SU-DHL-6 (cell line): ENCODE measurements at regions not wholly inside any gene's neighbourhood (a gene's known extent, or its start where the extent isn't known, plus 50 kb on each side); places are given as distances from the start of the nearest gene placed in this dataset.

Experiments
- H2AFZ ChIP-seq: fragments of 200-600 bp; sonication (generic); 2 replicates; pipeline ENCODE4 v1.6.1; 2014; ENCODE audit warnings: low read depth, mild to moderate bottlenecking, moderate library complexity, mixed read lengths, antibody characterized with exemption, low read length; ENCODE audit not compliant: severe bottlenecking
- H3F3A ChIP-seq: fragments of 200-600 bp; shearing (Covaris generic); 2 replicates; pipeline ENCODE4 v1.6.0; 2016; ENCODE audit warnings: antibody characterized with exemption, mild to moderate bottlenecking; ENCODE audit not compliant: insufficient read depth
- H3K27ac ChIP-seq: fragments of 200-600 bp; sonication (generic); 2 replicates; pipeline ENCODE4 v1.5.1; 2016; ENCODE audit warnings: low read depth, mild to moderate bottlenecking, low read length, moderate library complexity, mixed read lengths
- H3K27me3 ChIP-seq: fragments of 200-600 bp; sonication (generic), shearing (Covaris generic); 2 replicates; pipeline ENCODE4 v1.6.0; 2014; ENCODE audit warnings: mild to moderate bottlenecking, low read length
- H3K36me3 ChIP-seq: fragments of 200-600 bp; sonication (generic); 2 replicates; pipeline ENCODE4 v1.6.1; 2014; ENCODE audit warnings: mild to moderate bottlenecking, low read length, mixed read lengths
- H3K4me2 ChIP-seq: fragments of 300-600, 200-600 bp; shearing (Covaris generic), sonication (generic); 2 replicates; pipeline ENCODE4 v1.6.0; 2014; ENCODE audit warnings: low read length, low read depth, mild to moderate bottlenecking; ENCODE audit not compliant: poor library complexity, severe bottlenecking
- H3K4me3 ChIP-seq: fragments of 200-600 bp; sonication (generic); 2 replicates; pipeline ENCODE4 v1.5.1; 2014; ENCODE audit warnings: antibody characterized with exemption, low read length, mild to moderate bottlenecking, mixed read lengths; ENCODE audit not compliant: insufficient read depth, poor library complexity, severe bottlenecking
- H3K79me2 ChIP-seq: fragments of 200-600 bp; sonication (generic); 2 replicates; pipeline ENCODE4 v1.6.1; 2014; ENCODE audit warnings: mild to moderate bottlenecking, low read length, moderate library complexity; ENCODE audit not compliant: insufficient read depth
- H3K9ac ChIP-seq: fragments of 200-600 bp; sonication (generic); 2 replicates; pipeline ENCODE4 v1.7.0; 2014; ENCODE audit warnings: mild to moderate bottlenecking, low read length
- H3K9me2 ChIP-seq: fragments of 200-600 bp; sonication (generic); replicated peaks from 2 replicates; pipeline ENCODE4 v1.6.1; 2014; ENCODE audit warnings: low read length; ENCODE audit not compliant: insufficient read depth
- H3K9me3 ChIP-seq: fragments of 200-600 bp; sonication (generic); 2 replicates; pipeline ENCODE4 v1.6.1; 2014; ENCODE audit warnings: low read length, mixed read lengths; ENCODE audit not compliant: insufficient read depth
- H4K20me1 ChIP-seq: fragments of 200-600 bp; sonication (generic); 2 replicates; pipeline ENCODE4 v1.6.1; 2014; ENCODE audit warnings: low read depth, mild to moderate bottlenecking, antibody characterized with exemption, low read length, moderate library complexity, mixed read lengths
- CTCF ChIP-seq: fragments of 200-600 bp; sonication (generic); IDR thresholded peaks from one replicate; pipeline ENCODE4 v1.5.1; 2017; ENCODE audit warnings: antibody characterized with exemption, mild to moderate bottlenecking, low read length, moderate library complexity; ENCODE audit not compliant: insufficient read depth, poor library complexity, severe bottlenecking
- EZH2phosphoT487 ChIP-seq: fragments of 200-600 bp; sonication (generic), shearing (Covaris generic); conservative IDR thresholded peaks from 2 replicates; pipeline ENCODE4 v1.6.1; 2018; ENCODE audit warnings: mild to moderate bottlenecking, antibody characterized with exemption, low read length, moderate library complexity, mixed read lengths

- Histone ChIP-seq H3K79me2 (no peaks in the 10 kb centered on the region), H3K4me3 (no peak overlapping the region), H3K4me2 (no peak overlapping the region), H3K36me3 (no peaks in the 10 kb centered on the region), H2AFZ (no peak overlapping the region), H3K9me3 (no peaks in the 10 kb centered on the region), H3F3A (no peaks in the 10 kb centered on the region), H3K9me2 (no peaks in the 10 kb centered on the region), H4K20me1 (no peaks in the 10 kb centered on the region), H3K27ac (no peak overlapping the region), H3K27me3 (no peaks in the 10 kb centered on the region), H3K9ac (no peak overlapping the region)
- TF ChIP-seq CTCF (no peak), EZH2phosphoT487 (no peak)
Observed at GRCh38 chr22:19663286-19663815, 51.0 kb upstream of the SEPTIN5 start.

- Histone ChIP-seq H3K9me3 (no peaks in the 10 kb centered on the region), H3K36me3 (no peaks in the 10 kb centered on the region), H2AFZ (no peak overlapping the region), H3F3A (no peaks in the 10 kb centered on the region), H3K4me2 (no peak overlapping the region), H3K79me2 (no peaks in the 10 kb centered on the region), H4K20me1 (no peaks in the 10 kb centered on the region), H3K27ac (no peak overlapping the region), H3K9me2 (no peaks in the 10 kb centered on the region), H3K9ac (no peak overlapping the region), H3K4me3 (no peak overlapping the region), H3K27me3 (no peaks in the 10 kb centered on the region)
- no peak for TF ChIP-seq EZH2phosphoT487
- TF ChIP-seq CTCF: no peak
Observed at GRCh38 chr22:19663821-19664355, 50.4 kb upstream of the SEPTIN5 start.

- no peaks in the 10 kb centered on the region for H3F3A ChIP-seq
- H4K20me1 ChIP-seq: no peaks in the 10 kb centered on the region
- H2AFZ ChIP-seq: no peak overlapping the region
- no peaks in the 10 kb centered on the region for H3K9me2 ChIP-seq
- H3K4me3 ChIP-seq: no peak overlapping the region
- no peak overlapping the region for H3K4me2 ChIP-seq
- TF ChIP-seq EZH2phosphoT487: no peak
- no peak for TF ChIP-seq CTCF
- H3K9ac ChIP-seq: no peak overlapping the region
- H3K27ac ChIP-seq: no peak overlapping the region
- H3K27me3 ChIP-seq: no peaks in the 10 kb centered on the region
- H3K79me2 ChIP-seq: no peaks in the 10 kb centered on the region
- no peaks in the 10 kb centered on the region for H3K9me3 ChIP-seq
- no peaks in the 10 kb centered on the region for H3K36me3 ChIP-seq
Observed at GRCh38 chr22:19664406-19664805, 49.9 kb upstream of the SEPTIN5 start.
